Stimulated activated CD4-positive, alpha-beta T cell treated with anti-CD3 and anti-CD28 coated beads, TNF-alpha, amount 100 ng/mL, for 48 hours (primary cell): ENCODE measurements at regions not wholly inside any gene's neighbourhood (a gene's known extent, or its start where the extent isn't known, plus 50 kb on each side); places are given as distances from the start of the nearest gene placed in this dataset.
"Not testable (repeated sequence)": the region's sequence is repeated elsewhere in the genome, so short reads cannot be mapped to it uniquely, and the experiment has no call there.

ENCODE experiments used
- DNase-seq, 3 donors: peaks; one replicate each; pipeline ENCODE4 v3.0.0-alpha.2; 2020; ENCODE audit warnings: low read depth in 3 of 3

GRCh38 chr4:120200573-120201110 is 134.0 kb upstream of the MAD2L1 start:
- DNase-seq: not testable (repeated sequence)

GRCh38 chr4:120198411-120198810 is 131.8 kb upstream of the MAD2L1 start:
- DNase-seq: no peak

GRCh38 chr4:120177603-120178002 is 111.0 kb upstream of the MAD2L1 start:
- no peak for DNase-seq

DNA sequence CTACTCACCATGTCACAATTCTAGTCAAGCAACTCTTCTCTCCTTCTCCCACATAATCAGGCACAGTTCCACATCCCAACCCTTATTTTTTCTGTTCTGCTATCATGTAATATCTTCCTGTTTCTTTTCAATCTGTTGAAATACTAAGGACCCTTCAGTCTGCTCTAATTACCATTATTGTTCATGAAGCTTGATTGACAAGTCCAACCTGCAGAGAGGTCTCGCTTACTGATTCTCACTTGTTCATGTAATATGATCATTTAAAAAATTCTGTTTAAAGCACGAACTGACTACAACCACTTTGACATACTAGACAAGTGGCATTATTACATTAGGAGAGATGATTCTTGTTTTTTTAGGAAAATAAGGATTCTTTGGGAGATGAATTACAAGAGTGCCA is 108.6 kb upstream of the MAD2L1 start:
- DNase-seq: no peak

DNA sequence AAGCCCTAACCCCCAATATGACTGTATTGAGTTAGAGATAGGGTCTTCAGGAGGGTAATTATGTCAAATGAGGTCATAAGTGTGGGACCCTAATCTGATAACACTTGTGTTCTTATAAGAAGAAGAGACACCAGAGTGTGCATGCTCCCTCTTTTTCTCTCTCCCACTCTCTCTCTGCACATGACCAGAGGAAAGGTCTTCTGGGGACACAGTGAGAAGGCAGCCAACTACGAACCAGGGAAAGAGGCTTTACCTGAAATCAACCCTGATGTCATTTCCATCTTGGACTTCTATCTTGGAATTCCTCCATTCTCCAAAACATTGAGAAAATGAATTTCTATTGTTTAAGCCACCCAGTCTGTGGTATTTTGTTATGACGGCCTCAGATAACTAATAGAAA is 97.2 kb upstream of the MAD2L1 start:
- DNase-seq: no peak

GRCh38 chr4:120158841-120159463 is 92.3 kb upstream of the MAD2L1 start:
- no peak for DNase-seq

- no peak for DNase-seq
Observed at GRCh38 chr4:120158046-120158445, 91.4 kb upstream of the MAD2L1 start.

GRCh38 chr4:120156120-120156718 is 89.6 kb upstream of the MAD2L1 start:
- DNase-seq: peak in 2 of 3 donors; percentile 7 to 31

GRCh38 chr4:120155287-120155686 is 88.6 kb upstream of the MAD2L1 start:
- DNase-seq: no peak

- DNase-seq: no peak
Observed at GRCh38 chr4:120144634-120145033, 78.0 kb upstream of the MAD2L1 start.

DNA sequence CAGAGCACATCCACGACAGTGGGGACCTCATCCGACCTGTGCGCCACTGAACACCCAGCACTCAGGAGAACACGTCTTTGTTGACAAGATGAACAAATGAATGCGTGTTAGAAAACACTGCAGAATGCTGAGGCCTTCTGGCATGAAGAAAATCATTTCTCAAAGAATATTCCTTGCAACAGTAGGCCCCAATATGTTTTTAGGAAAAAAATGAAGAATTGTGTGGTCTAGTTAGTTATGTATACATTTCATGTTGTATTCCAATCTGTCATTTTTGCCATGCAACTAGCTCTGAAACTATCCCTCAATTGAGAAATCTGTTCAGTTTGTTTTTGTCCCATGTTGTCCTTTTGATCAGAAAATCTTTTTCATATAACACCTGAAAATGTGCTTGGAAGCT is 77.4 kb upstream of the MAD2L1 start:
- no peak for DNase-seq

- DNase-seq: no peak
Observed at GRCh38 chr4:120139392-120139791, 72.7 kb upstream of the MAD2L1 start.

DNA sequence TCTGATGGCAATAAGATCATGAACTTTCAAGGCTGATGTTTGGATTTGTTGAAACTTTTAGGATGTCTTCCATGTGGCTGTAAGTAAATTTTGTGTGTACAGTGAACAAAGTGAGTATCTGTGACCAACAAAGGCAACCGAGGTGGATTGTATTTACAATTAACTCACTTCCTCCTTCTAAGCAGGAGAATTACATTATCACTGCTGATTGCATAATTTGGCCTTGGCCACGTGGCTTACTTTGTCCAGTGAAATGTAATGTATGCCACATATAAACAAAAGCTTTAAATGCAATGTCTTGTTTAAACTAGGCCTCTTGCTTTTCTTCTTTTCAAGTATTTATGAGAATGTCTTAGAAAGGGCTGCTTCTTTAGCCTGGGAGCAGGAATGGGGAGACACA is 66.3 kb upstream of the MAD2L1 start:
- DNase-seq: no peak

- DNase-seq: no peak
Observed at GRCh38 chr4:120130786-120131185, 64.1 kb upstream of the MAD2L1 start.
